ENCODE measurements at regions not wholly inside any gene's neighbourhood (a gene's known extent, or its start where the extent isn't known, plus 50 kb on each side); places are given as distances from the start of the nearest gene placed in this dataset.

GRCh38 chr9:19614294-19614693, 174.5 kb downstream of the SLC24A2 start:
- CTCF ChIA-PET = interaction anchor here (1.2 kb wide), 1 partner anchor 57 kb away, joined by 3 read pairs; no protein-coding TSS in a partner anchor
- POLR2A ChIA-PET = no interaction called here
- no peak for DNase-seq (ENCODE audit: extremely low spot score)
- TF ChIP-seq, protein P1, sequence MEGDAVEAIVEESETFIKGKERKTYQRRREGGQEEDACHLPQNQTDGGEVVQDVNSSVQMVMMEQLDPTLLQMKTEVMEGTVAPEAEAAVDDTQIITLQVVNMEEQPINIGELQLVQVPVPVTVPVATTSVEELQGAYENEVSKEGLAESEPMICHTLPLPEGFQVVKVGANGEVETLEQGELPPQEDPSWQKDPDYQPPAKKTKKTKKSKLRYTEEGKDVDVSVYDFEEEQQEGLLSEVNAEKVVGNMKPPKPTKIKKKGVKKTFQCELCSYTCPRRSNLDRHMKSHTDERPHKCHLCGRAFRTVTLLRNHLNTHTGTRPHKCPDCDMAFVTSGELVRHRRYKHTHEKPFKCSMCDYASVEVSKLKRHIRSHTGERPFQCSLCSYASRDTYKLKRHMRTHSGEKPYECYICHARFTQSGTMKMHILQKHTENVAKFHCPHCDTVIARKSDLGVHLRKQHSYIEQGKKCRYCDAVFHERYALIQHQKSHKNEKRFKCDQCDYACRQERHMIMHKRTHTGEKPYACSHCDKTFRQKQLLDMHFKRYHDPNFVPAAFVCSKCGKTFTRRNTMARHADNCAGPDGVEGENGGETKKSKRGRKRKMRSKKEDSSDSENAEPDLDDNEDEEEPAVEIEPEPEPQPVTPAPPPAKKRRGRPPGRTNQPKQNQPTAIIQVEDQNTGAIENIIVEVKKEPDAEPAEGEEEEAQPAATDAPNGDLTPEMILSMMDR (IDR thresholded peaks at IDR 0.05; ENCODE audit: control extremely low read depth, extremely low read depth, low read depth, missing control alignments) = no peak

DNA sequence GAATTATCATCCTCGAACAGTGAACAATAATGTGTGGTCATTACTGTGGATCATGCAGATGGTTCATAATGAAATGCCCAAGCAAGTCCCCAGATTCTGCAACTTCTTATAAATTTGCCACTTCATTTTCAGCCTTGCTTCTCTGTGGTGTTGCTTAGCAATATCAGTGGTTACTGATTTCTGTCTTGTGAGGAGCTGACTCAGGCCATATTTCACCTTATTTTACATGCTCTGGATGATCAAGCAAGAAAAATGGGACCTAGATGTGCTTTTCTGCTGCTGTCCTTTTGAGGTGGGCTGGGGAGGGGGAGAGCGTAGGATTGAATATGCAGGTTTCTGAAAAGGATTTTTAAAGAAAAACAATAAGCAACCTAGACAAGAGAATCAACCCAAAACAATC, 188.3 kb downstream of the SLC24A2 start:
- CTCF ChIA-PET = no interaction called here
- TF ChIP-seq, protein P1 (IDR thresholded peaks at IDR 0.05; ENCODE audit: control extremely low read depth, extremely low read depth, low read depth, missing control alignments) = no peak
- POLR2A ChIA-PET = no interaction called here
- DNase-seq (ENCODE audit: extremely low spot score) = no peak

DNA sequence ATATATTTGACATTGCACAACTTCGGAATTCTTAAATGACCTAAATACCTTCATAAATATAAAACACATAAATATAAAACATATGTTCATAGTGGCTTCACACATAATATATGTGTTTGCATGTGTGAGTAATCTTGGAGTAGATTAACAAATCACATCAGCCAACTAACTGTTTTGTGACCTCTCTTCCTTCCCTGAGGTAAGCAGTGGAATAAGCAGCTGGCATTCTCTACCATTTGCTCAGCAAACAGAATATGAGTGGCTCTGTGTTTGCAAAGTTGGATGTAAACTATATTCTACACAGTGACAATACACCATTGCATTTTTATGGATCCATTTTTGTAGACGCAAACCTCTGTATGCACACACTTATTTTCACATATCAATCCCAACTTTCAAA, 189.9 kb downstream of the ACER2 start:
- TF ChIP-seq, protein P1 (IDR thresholded peaks at IDR 0.05; ENCODE audit: control extremely low read depth, extremely low read depth, low read depth, missing control alignments) = no peak
- ChIA-PET POLR2A (no interaction called here), CTCF (interaction anchor here (1.9 kb wide), 1 partner anchor 9 kb away, joined by 5 read pairs; no protein-coding TSS in a partner anchor)
- no peak for DNase-seq (ENCODE audit: extremely low spot score)

DNA sequence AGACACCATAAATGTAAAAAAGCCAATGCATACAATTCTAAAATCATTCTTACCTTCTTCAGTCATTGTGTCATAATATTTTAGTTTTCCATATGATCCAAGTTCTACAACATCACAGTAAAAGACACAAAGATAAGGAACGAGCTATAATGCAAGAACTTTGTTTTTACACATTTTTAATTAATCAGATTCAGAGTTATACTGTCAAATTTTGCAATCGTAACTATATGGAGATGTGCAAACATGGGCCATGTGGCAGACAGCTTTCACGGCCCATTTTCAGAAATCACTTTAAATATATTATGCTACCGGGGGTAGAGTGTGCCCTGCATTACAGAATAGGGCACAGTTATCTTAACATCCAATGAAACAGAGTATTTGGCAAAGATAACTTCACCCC, 188.4 kb downstream of the ACER2 start:
- ChIA-PET POLR2A (no interaction called here), CTCF (interaction anchor here (1.2 kb wide), 1 partner anchor 86 kb away, joined by 3 read pairs; no protein-coding TSS in a partner anchor)
- TF ChIP-seq, protein P1 (IDR thresholded peaks at IDR 0.05; ENCODE audit: control extremely low read depth, extremely low read depth, low read depth, missing control alignments) = no peak
- no peak for DNase-seq (ENCODE audit: extremely low spot score)

- ChIA-PET CTCF (interaction anchor here (0.7 to 1.1 kb wide), 2 partner anchors 13 to 77 kb away, joined by 3 to 4 read pairs; no protein-coding TSS in a partner anchor), POLR2A (no interaction called here)
- TF ChIP-seq, protein P1 (IDR thresholded peaks at IDR 0.05; ENCODE audit: control extremely low read depth, extremely low read depth, low read depth, missing control alignments) = no peak
- no peak for DNase-seq (ENCODE audit: extremely low spot score)
Observed at GRCh38 chr9:19595003-19595402, 186.2 kb downstream of the ACER2 start.

DNA sequence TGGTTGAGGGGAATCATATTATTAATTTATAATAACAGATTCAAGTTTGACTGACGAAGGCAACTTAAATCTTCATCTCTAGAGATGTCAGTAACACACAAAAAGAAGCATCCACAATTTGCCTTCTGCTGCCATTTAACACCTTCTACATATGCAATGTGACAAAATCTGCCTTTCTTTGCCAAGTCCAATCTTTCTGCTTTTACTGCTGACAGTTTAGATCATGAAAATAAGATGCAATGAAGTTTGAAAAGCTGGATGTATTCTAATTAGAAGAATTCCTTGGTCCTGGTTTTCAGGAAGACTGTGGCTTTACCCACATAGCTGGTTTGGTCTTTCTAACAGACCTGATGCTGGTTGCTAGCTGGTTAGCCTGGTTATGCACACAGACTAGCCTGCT, 178.9 kb downstream of the ACER2 start:
- TF ChIP-seq, protein P1 (IDR thresholded peaks at IDR 0.05; ENCODE audit: control extremely low read depth, extremely low read depth, low read depth, missing control alignments) = no peak
- POLR2A ChIA-PET = no interaction called here
- CTCF ChIA-PET = no interaction called here
- DNase-seq (ENCODE audit: extremely low spot score) = no peak

- TF ChIP-seq, protein P1 (IDR thresholded peaks at IDR 0.05; ENCODE audit: control extremely low read depth, extremely low read depth, low read depth, missing control alignments) = no peak
- no peak for DNase-seq (ENCODE audit: extremely low spot score)
- ChIA-PET CTCF (no interaction called here), POLR2A (no interaction called here)
Observed at GRCh38 chr9:19583890-19584289, 175.1 kb downstream of the ACER2 start.

Data from GM10248 (cell line).